ENCODE measurements at regions not wholly inside any gene's neighbourhood (a gene's known extent, or its start where the extent isn't known, plus 50 kb on each side); places are given as distances from the start of the nearest gene placed in this dataset.
"Not testable (repeated sequence)": the region's sequence is repeated elsewhere in the genome, so short reads cannot be mapped to it uniquely, and the experiment has no call there.

DNA sequence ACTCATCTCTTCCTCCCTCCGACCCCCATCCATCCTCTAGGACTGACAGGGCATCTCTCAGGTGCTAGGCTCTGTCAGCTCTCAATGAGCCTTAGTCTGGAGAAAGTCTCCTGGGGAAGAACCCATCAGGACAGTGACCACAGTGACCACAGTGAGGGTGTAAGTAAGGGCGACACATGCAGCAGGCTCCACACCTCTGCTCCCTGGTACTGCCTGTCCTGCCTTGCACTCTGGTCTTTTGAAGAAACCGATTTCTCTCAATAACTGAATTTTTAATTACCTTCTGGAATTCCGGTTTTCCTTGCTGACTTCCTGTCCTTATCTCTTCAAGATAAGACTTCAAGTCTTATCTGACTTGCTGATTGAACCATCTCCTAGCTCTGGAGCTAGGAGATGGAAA is 190.2 kb downstream of the ACTR3B start:
- DNase-seq (ENCODE audit: low spot score) = no peak

DNA sequence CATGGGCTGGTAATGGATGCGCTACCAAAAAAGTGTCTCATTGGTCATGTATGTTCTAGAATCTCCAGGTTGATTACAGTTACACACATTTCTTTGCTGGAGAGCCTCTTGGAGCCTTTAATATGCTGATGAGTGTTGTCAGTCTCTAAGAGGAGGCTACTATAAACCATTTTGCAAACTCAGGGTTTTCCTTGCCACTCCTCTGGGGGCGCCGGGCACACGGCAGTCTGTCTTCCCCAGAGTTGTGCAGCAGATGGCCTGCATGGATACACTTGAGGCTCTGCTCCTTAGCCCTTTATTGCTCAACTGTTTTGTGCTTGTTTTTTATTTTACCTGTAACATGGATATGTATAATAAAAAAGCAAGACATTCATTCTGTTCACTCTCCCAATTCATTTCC is 196.5 kb downstream of the ACTR3B start:
- no peak for DNase-seq (ENCODE audit: low spot score)

DNA sequence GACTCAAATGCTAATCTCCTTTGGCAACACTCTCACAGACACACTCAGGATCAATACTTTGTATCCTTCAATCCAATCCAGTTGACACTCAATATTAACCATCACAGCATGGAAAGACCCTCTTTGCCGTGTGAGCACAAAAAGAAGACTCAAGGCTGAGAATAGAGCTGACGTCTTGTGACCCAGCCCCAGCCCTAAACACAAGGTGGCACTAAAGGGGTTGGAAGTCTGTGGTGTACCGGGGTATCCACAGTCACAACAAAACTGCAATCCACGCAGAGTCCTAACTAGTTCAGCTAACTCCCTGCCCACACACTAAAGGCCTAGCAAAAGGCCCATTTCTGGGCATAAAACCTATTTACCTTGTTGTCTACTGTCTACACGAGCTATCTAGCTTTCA is 200.1 kb downstream of the ACTR3B start:
- no peak for DNase-seq (ENCODE audit: low spot score)

DNA sequence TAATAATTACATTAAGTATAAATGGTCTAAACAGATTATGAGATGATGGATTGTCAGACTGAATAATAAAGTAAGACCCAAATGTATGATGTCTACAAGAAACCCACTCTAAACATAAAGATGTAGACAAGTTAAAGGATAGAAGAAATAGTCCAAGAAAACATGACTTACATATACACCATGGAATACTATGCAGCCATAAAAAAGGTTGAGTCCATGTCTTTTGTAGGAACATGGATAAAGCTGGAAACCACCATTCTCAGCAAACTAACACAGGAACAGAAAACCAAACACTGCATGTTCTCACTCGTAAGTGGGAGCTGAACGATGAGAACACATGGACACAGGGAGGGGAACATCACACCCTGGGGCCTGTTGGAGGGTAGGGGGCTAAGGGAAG is 202.2 kb downstream of the ACTR3B start:
- not testable (repeated sequence) for DNase-seq (ENCODE audit: low spot score)

DNA sequence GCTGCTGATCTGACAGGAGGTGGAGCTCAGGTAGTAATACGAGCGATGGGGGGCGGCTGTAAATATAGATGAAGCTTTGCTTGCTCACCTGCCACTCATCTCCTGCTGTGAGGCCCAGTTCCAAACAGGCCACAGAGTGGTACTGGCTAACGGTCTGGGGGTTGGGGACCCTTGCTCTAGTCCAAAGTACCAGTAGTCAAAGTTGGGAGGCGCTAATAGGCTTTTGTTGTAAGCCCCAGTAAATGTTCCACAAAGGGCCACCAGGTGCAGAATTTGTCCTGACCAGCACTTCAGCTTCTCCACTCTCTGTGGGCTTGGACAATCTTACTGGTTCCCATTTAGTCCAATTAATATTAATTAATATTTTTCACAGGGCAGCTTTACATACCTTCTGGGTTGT is 206.6 kb downstream of the ACTR3B start:
- DNase-seq (ENCODE audit: low spot score) = no peak

DNA sequence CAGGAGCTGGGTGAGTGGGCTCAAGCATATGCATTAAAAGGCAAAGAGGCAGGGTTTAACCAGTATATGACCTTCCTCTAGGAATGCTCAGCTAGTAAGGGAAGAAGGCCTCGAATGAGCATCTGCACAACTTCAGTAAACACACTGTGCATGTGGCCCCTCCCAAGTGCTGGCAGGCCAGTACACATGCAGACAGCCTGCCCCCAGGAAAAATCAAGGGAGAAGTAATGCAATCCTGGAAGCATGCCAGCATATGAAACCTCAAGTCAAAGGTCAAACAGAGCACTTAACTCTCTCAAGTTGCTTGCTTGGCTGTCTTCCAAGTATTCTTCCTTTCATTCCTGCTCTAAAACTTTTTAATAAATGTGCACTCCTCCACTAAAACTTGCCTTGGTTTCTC is 208.4 kb downstream of the ACTR3B start:
- peak; percentile 43 for DNase-seq (ENCODE audit: low spot score)

DNA sequence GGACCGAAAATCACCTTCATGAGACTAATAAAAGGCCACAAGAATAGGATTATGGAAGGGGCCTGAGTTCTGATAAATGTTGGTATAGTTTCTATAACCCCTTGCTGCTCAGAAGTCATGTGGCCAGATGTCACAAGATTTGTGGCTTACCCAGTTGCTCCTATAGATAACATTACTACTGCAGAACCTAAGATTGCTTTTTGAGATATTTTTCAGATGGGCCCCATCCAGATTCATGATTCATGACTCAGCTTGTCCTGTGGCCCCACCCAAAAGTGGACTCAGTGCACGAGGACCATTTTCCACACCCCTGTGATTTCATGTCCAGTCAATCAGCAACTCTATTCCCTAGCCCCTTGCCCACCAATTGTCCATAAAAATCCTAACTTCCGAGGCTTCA is 209.0 kb downstream of the ACTR3B start:
- no peak for DNase-seq (ENCODE audit: low spot score)

DNA sequence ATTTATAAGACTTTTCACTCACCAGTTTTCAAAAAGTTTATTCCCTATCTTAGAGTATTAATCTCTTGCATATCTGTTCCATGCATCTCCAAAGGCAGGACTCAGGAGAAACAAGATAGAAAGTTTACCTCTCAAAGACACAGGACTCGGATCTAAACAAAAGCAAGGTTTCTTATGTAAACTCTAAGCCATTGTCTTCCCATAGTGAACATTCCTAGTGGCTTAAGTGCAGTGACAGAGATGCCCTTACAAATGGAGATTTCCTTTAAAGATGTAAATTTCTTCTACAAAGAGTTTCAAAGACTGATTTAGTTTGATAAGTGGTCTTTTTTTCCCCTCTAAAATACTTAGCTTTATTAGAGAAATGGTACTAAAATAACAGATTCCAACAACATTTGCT is 209.8 kb downstream of the ACTR3B start:
- DNase-seq (ENCODE audit: low spot score) = no peak

DNA sequence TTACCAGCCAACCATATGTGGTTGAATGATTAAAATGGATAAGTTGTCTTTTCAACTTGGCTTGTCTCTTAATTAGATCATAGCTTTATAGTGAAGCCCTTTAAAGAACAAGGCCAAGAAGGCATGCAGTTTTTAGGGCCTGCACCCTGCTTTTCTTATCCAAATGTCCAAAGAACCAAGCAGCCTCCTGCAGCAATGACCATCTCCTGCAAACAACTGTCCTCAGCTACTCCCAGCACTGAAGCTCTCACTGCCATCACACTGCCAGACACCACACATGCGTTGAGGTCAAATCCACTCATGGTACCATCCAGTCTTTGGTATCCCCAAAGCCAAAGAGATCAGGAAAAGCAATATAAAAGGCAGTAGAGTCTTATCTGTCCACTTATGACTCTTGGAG is 210.3 kb downstream of the ACTR3B start:
- DNase-seq (ENCODE audit: low spot score) = no peak

DNA sequence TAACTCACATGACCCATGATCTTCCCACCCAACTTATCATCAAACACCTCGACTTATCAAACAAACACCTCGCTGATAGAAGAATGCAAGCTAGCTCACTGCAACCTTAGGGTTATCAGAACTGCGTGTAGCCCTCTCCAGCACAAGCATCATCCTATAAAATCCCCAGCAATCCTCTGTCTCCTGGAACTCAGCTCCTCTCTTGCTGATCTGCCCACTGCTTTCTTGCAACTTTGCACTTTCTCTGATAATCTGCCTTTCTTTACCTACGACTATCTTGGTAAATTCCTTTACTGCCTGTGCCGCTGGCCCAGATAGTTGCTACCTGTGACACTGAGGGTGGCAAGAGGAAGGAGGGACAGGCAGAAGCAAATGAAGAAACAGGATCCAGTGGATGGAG is 210.9 kb downstream of the ACTR3B start:
- no peak for DNase-seq (ENCODE audit: low spot score)

DNA sequence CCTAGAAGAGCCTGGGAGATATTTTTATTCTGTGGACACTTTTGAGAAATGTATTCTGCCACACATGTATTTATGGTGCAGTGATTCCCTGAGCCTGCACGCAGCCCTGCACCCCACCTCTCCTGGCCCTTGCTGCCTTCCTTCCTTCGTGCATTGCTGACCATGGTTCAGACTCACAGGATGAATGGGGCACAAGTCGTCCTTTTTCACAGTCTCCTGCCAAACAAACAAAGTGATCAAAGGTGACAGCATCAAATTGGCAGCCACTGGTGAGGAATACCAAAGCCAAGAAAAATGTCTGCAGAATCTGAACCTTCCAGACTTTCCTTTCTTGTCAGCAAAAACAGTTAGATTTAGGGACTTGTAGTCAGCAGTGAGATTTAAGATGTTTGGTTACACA is 215.0 kb downstream of the ACTR3B start:
- no peak for DNase-seq (ENCODE audit: low spot score)

DNA sequence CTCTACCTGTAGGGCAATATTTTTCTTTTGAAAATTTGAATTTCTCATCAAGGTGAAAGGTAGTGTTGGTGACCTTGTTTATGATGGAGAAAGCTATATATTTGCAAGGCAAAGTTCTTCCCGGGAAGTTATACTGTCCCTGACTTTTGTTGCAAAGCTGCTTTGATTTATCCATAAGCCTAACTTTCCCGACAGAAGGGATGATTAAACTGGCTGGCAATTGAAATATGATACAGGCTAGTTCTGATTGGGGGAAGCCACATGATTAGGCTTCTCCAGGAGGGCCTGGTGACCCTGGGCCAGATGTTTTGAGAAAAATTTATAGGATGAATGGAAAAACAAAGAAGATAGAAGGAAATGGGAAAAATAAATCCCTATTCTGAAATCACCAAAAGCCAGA is 215.5 kb downstream of the ACTR3B start:
- DNase-seq (ENCODE audit: low spot score) = no peak

DNA sequence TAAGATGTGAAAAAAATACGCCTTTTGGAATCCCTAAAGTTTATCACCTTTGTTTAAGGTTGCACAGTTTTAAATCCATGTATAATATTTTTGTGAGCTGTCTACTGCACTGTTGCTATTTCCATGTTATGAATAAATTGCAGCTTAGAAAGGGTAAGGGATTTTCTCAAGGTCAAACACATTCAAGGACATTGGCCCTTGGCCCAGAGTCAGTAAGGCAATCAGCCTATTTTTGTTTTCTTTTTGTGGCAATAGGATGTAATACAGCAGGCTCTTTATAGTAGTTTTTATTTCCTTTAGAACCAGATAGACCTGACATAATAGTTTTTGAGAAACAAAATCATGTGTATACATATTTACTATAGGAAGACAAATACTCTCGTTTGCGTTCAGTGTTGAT is 219.8 kb downstream of the ACTR3B start:
- DNase-seq (ENCODE audit: low spot score) = no peak

DNA sequence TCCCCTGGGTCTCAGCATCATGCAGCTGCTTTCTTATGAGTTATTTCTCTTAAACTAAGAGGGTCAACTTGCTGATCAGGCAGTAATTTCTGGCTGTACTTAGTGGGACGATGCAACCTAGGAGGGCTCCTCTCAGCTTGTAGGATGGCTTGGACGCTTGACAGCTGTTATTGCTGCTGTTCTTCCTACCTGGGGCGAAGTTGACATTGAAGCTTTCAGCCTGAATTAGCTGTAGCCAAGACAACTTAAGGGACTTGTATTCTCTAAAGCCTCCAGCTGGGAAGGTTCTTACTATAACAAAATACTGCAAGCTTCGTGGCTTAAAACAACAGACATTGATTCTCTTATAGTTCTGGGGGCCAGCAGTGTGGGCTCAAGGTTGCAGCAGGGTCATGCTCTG is 224.9 kb downstream of the ACTR3B start:
- DNase-seq (ENCODE audit: low spot score) = no peak

DNA sequence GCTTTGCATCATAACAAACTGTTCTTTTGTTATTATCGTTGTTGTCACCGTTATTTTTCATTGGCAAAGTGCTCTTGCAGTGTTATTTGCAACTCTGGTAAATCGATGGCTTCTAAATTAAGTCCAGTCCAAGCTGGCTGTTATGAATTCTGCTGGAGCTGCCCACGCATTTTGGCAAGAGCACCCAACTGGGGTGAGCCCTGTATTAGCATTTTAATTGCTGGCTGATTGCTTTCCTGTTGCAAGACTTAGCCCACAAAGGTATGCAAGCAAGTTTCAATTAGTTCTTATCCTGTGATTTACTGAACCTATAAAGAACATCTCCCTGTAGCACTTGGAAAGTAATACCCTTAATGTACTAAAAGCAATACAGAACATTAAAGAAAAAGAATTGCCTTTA is 226.8 kb downstream of the ACTR3B start:
- DNase-seq (ENCODE audit: low spot score) = no peak

DNA sequence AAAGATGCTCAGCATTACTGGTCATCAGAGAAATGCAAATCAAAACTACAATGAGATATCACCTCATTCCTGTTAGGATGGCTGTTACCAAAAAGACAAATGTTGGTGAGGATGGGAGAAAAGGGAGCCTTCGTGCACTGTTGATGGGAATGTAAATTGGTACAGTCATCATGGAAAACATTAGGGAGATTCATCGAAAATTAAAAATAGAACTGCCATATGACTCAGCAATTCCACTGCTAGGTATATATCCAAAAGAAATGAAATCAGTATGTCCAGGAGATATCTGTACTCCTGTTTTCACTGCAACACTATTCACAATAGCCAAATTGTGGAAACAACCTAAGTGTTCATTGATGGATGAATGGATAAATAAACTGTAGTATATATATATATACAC is 228.1 kb downstream of the ACTR3B start:
- DNase-seq (ENCODE audit: low spot score) = no peak

DNA sequence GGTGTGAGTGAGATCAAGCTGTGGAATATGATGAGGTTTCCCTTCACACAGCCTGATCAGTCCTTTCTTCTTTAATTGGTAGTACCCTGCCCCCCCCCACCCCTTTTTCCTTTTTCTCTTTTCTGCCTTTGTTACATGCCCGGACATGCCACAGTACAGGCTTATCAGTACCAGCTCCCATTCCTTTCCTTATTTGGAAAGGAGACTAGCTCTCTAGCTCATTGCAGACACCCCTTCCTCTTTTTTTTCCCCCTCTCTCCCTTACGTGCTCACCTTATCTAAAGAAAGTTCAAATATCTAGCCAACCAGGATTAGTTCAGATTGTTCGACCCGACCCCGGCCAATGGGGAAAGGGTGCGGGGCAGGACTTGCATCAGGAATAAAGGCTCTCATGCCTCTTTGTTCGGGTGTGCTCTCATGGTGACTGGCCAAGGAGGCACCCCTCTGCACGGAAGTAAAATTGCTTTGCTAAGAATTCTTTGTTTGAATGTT is 230.4 kb downstream of the ACTR3B start:
- DNase-seq (ENCODE audit: low spot score) = no peak

DNA sequence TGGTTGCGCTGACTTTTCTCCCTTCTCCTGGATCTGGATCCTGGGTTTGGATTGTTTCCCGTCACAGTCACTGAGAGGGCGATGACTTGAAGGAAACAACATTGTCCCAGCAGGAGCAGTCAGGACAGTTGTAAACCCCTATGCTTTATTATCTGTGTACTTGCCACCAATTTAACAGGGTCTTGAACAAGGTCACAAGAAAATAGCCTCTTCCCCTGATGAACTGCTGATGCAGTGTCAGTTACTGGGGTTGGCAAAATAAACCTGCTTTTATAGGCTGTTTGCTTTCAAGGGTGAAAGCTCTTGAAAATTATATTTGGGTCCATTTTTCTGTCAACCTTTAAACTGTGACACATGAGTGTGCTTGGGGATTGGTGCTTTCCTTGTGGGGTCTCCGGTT is 238.9 kb downstream of the ACTR3B start:
- no peak for DNase-seq (ENCODE audit: low spot score)

DNA sequence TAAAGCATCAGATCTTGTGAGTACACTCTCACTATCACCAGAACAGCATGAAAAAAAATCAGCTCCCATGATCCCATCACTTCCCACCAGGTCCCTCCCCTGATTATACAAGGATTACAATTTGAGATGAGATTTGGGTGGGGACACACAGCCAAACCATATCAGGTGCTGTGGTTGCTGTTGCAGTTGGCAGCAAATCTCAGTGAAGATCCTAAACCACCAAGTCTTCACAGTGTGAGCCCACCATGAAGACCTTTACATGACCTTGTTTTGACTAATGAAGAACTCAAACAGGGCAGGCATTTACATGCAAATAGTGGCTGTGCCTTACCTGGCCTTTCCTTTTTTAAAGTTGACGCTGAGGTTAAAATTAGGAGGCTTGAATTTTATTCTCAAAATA is 242.6 kb downstream of the ACTR3B start:
- no peak for DNase-seq (ENCODE audit: low spot score)

DNA sequence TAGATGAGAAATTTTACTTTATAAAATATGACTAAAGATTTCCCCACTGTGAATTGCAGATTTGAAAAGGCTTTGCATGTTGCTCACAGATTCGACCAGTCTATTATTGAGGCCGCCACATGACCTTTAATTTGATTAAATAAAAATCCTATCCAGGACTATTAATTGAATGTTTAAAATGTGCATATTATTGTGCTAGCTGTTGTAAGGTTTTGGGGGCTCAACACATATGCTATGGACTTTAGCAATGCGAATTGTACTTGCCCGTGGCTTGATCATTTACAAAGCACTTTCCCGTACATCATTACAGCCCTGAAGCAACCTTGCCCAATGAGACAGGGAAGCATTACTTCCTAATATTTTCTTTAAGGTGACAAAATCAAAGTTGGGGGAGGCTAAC is 243.0 kb downstream of the ACTR3B start:
- no peak for DNase-seq (ENCODE audit: low spot score)

DNA sequence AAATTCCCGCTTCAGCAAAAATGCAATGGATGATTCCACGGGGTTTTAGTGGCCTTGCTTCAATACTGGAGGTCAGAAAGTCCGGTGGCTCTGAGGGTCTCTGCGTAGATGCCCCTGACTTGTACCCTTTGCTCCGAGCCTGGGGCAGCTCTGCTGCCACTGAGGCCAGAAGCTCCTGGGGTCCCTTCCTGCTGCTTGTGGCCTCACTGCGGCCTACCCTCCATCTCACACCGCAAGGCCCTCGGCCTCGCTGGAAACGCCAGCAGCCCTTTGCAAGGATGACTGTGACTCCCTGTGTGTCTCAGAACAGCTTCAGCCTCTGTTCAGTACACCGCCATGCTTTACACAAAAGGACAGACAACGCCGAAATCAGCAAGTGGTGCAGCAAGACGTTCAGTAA is 244.8 kb downstream of the ACTR3B start:
- no peak for DNase-seq (ENCODE audit: low spot score)

DNA sequence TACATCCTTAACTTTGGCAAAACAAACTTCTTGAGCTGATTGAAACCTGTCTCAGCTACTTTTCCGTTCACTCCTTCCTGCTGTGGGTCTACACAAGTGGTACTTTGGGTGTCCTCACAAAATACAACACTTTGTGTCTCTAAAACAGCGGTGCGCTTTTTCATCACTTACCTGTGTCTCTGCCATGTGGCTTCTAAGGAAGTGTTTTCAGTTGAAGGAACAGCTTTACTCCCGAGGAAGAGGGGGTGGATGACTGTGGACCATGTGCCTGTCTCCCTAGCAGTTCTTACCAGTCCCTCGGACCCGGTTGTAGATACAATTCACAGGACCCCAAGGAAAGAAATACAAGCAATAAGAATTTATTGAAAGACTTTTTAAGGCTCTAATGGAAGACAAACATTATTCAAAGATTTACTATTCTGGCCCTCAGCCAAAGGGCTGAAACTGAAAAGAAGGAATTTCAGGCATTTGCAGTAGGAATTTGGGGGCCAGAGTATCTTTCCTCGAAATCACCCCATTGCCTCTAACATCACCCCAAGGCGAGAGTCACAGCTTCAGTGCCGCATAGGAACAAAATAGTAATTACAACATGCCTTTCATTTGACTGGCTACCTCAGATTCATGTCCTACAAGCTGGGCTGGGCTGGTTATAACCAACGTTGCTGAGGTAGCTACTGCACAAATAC is 246.3 kb downstream of the ACTR3B start:
- DNase-seq (ENCODE audit: low spot score) = no peak

DNA sequence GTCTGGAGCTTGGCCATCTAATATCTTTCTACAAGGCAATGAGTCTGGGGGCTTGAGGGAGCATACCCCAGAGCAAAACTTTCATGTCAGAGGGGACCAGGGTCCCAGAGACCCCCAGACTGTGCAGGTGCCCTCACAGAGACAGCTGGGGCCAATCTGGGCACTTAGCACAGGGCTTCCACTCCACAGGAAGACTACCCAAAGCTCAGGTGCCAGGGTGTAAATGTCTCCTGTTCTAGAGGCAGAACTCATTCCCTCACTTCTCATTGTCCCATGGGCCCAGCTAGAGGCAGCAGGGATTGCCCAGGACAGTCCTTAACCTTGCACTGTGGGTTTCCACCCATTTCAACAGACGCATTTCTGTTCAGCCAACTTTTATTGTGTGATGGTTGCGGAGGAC is 246.9 kb downstream of the ACTR3B start:
- DNase-seq (ENCODE audit: low spot score) = no peak

DNA sequence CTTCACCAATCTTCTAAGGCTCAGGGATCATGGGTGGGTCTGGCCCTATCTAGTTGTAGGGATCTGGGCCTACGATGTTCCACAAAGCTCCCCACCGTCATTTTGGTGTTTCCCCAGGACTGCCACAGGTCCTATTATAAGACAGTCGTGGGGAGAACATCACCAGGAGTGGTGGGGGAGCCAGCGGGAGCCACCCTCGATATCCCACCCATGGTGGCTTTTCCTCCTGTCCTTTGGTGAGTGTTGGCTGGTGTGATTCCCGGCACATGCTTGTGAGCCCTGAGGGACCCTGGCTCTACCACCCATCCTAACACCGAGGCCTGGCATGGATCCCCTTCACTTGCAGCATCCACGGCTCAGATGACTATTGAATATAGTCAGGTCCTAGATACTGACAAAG is 247.4 kb downstream of the ACTR3B start:
- no peak for DNase-seq (ENCODE audit: low spot score)

DNA sequence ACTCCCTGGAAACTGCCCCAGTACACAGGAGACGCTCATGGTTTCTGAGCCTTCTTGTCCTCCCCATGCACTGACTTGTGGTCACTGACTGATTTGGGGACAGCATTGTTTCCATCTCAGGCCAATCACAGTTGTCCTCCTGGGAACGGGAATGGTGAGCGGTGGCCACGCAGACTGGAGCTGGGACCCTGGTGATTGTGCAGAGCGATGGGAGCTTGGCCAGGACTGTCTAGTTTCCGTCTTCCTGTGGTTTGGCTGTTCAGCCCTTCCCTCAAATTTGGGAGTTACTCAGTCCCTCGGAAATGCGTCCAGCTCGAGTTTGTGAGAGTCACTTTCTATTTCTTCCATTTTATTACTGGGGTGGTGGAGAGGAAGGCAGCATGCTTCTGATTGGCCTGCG is 250.9 kb downstream of the ACTR3B start:
- DNase-seq (ENCODE audit: low spot score) = no peak
